IMR-90 (cell line): ENCODE measurements at regions not wholly inside any gene's neighbourhood (a gene's known extent, or its start where the extent isn't known, plus 50 kb on each side); places are given as distances from the start of the nearest gene placed in this dataset.

Experiments
- ATAC-seq: fragments of 200-7000 bp; cut with Tn5 transposase; 2 replicates; pipeline ENCODE4 v1.9.1; 2020; ENCODE audit warnings: low read depth, mild to moderate bottlenecking, moderate library complexity
- BruUV-seq: library from RNA; stranded (reverse); fragments of 400-500 nt; replicated peaks from 2 replicates; lab custom pipeline; 2021; lab: Mats Ljungman, UMichigan
- CTCF ChIA-PET: fragments of 300-600 bp; formaldehyde crosslinking; extraction: SDS; loops from one replicate; lab custom pipeline; 2021; ENCODE audit warnings: antibody characterized with exemption; lab: Yijun Ruan, JAX
- POLR2A ChIA-PET: fragments of 300-600 bp; sonication (Branson Sonifier 250); formaldehyde crosslinking; loops from one replicate; lab custom pipeline; 2022; ENCODE audit warnings: antibody characterized with exemption; ENCODE audit not compliant: unreplicated experiment; lab: Charles Lee
- DNase-seq: peaks from one replicate; pipeline ENCODE4 v3.0.0; 2013
- H2AFZ ChIP-seq: replicated peaks from 2 replicates; pipeline ENCODE3; 2013; ENCODE audit warnings: low read length, mild to moderate bottlenecking; ENCODE audit not compliant: poor library complexity
- H2AK5ac ChIP-seq: 2 replicates; pipeline ENCODE4 v1.6.1; 2013; ENCODE audit warnings: low read depth, low read length, inconsistent platforms
- H2AK9ac ChIP-seq: replicated peaks from 2 replicates; pipeline ENCODE3; 2013; ENCODE audit warnings: mild to moderate bottlenecking, low read depth, low read length, moderate library complexity; ENCODE audit not compliant: poor library complexity
- H2BK120ac ChIP-seq: 2 replicates; pipeline ENCODE4 v1.6.1; 2013; ENCODE audit warnings: low read depth, low read length, inconsistent platforms
- H2BK15ac ChIP-seq: 3 replicates; pipeline ENCODE4 v1.6.1; 2013; ENCODE audit warnings: low read depth, low read length, inconsistent platforms
- H2BK20ac ChIP-seq: 2 replicates; pipeline ENCODE4 v1.6.1; 2013; ENCODE audit warnings: low read depth, mild to moderate bottlenecking, inconsistent platforms, low read length, moderate library complexity
- H2BK5ac ChIP-seq: 2 replicates; pipeline ENCODE4 v1.6.1; 2013; ENCODE audit warnings: mild to moderate bottlenecking, low read depth, low read length, inconsistent platforms; ENCODE audit not compliant: poor library complexity, severe bottlenecking
- H3K14ac ChIP-seq: replicated peaks from 2 replicates; pipeline ENCODE4 v1.6.1; 2013; ENCODE audit warnings: low read depth, low read length, inconsistent platforms
- H3K18ac ChIP-seq: 2 replicates; pipeline ENCODE4 v1.6.1; 2013; ENCODE audit warnings: low read depth, low read length, control low read depth
- H3K23ac ChIP-seq: 2 replicates; pipeline ENCODE4 v1.6.1; 2013; ENCODE audit warnings: low read depth, low read length, inconsistent platforms
- H3K27ac ChIP-seq: 2 replicates; pipeline ENCODE4 v1.5.1; 2013; ENCODE audit warnings: mild to moderate bottlenecking, control low read depth, low read length; ENCODE audit not compliant: insufficient read depth
- H3K27me3 ChIP-seq: 2 replicates; pipeline ENCODE4 v1.6.1; 2013; ENCODE audit warnings: low read length; ENCODE audit not compliant: control insufficient read depth, insufficient read depth
- H3K36me3 ChIP-seq: 2 replicates; pipeline ENCODE4 v1.6.1; 2013; ENCODE audit warnings: low read length, mixed read lengths; ENCODE audit not compliant: control insufficient read depth, insufficient read depth
- H3K4ac ChIP-seq: 2 replicates; pipeline ENCODE4 v1.6.1; 2013; ENCODE audit warnings: low read depth, low read length, inconsistent platforms
- H3K4me1 ChIP-seq: 2 replicates; pipeline ENCODE4 v1.6.1; 2013; ENCODE audit warnings: low read length, mixed read lengths; ENCODE audit not compliant: control insufficient read depth, insufficient read depth
- H3K4me2 ChIP-seq: 2 replicates; pipeline ENCODE4 v1.6.1; 2013; ENCODE audit warnings: low read depth, mild to moderate bottlenecking, control low read depth, low read length, moderate library complexity
- H3K4me3 ChIP-seq: 2 replicates; pipeline ENCODE4 v1.5.1; 2013; ENCODE audit warnings: low read depth, mild to moderate bottlenecking, control low read depth, low read length, moderate library complexity; ENCODE audit not compliant: insufficient read depth
- H3K56ac ChIP-seq: 2 replicates; pipeline ENCODE4 v1.6.1; 2013; ENCODE audit warnings: low read length, inconsistent platforms; ENCODE audit not compliant: insufficient read depth; ENCODE audit errors: extremely low read depth
- H3K79me1 ChIP-seq, 2 experiments: 2 replicates each; pipeline ENCODE4 v1.6.1; 2013; ENCODE audit warnings: low read length in 2 of 2, inconsistent platforms in 1 of 2, low read depth in 1 of 2
- H3K9ac ChIP-seq: 2 replicates; pipeline ENCODE4 v1.6.1; 2013; ENCODE audit warnings: low read depth, low read length, control low read depth
- H3K9me1 ChIP-seq: 2 replicates; pipeline ENCODE4 v1.6.1; 2013; ENCODE audit warnings: low read length, inconsistent platforms; ENCODE audit not compliant: insufficient read depth
- H3K9me3 ChIP-seq: 2 replicates; pipeline ENCODE4 v1.6.1; 2013; ENCODE audit warnings: low read length; ENCODE audit not compliant: control insufficient read depth, insufficient read depth
- H4K20me1 ChIP-seq: 2 replicates; pipeline ENCODE4 v1.6.1; 2013; ENCODE audit warnings: low read length, inconsistent platforms; ENCODE audit not compliant: insufficient read depth
- H4K5ac ChIP-seq: 2 replicates; pipeline ENCODE4 v1.6.1; 2013; ENCODE audit warnings: mild to moderate bottlenecking, low read depth, low read length, control low read depth
- H4K8ac ChIP-seq, 2 experiments: 2 replicates each; pipeline ENCODE4 v1.6.1; 2013; ENCODE audit warnings: low read depth in 2 of 2, low read length in 2 of 2, control low read depth in 1 of 2, inconsistent platforms in 1 of 2
- H4K91ac ChIP-seq: 2 replicates; pipeline ENCODE4 v1.6.1; 2013; ENCODE audit warnings: low read depth, low read length, inconsistent platforms; ENCODE audit not compliant: insufficient read depth
- BHLHE40 ChIP-seq: fragments of 150-350 bp; IDR thresholded peaks from 2 replicates; pipeline ENCODE4 v1.6.1; 2016; ENCODE audit warnings: mild to moderate bottlenecking, low read depth, low read length
- ELK1 ChIP-seq: fragments of 150-350 bp; IDR thresholded peaks from 2 replicates; pipeline ENCODE4 v1.6.1; 2016; ENCODE audit warnings: low read depth, mild to moderate bottlenecking, low read length, moderate library complexity, borderline replicate concordance
- FOS ChIP-seq: fragments of 150-350 bp; IDR thresholded peaks from 2 replicates; pipeline ENCODE4 v1.6.1; 2016; ENCODE audit warnings: low read depth, low read length
- MAFK ChIP-seq: IDR thresholded peaks from 2 replicates; pipeline ENCODE4 v1.6.1; 2012; ENCODE audit warnings: low read depth, low read length, improper control_type of control experiment
- MAZ ChIP-seq: IDR thresholded peaks from 2 replicates; pipeline ENCODE4 v1.6.1; 2012; ENCODE audit warnings: low read depth, mild to moderate bottlenecking, low read length, improper control_type of control experiment, moderate library complexity, borderline replicate concordance
- NFE2L2 ChIP-seq: fragments of 150-350 bp; IDR thresholded peaks from 2 replicates; pipeline ENCODE4 v1.6.1; 2016; ENCODE audit warnings: low read depth, mild to moderate bottlenecking, low read length
- RFX5 ChIP-seq: IDR thresholded peaks from 2 replicates; pipeline ENCODE4 v1.8.0; 2012; ENCODE audit warnings: low read depth, mild to moderate bottlenecking, low read length, moderate library complexity
- USF2 ChIP-seq: fragments of 150-350 bp; IDR thresholded peaks from 2 replicates; pipeline ENCODE4 v1.6.1; 2017; ENCODE audit warnings: mild to moderate bottlenecking, antibody characterized with exemption, low read length, low read depth
- whole genome bisulfite sequencing, 2 experiments: methylation state at CpG; one replicate each; pipeline versions ENCODE4 v1.1.5 to v1.1.7; 2013; ENCODE audit warnings: missing lambda C conversion rate in 2 of 2; ENCODE audit not compliant: insufficient read length in 1 of 2; ENCODE audit errors: extremely low coverage in 2 of 2; 5-methylcytosine and 5-hydroxymethylcytosine counted together
- dilution Hi-C: fragments of 300-500 bp; cut with HindIII; formaldehyde crosslinking; loops from one replicate; pipeline ENCODE4 v1.14.3; 2018; ENCODE audit warnings: low sequenced_read_pairs; ENCODE audit not compliant: unreplicated experiment
- in situ Hi-C: fragments of 300-500 bp; cut with MboI; formaldehyde crosslinking; loops from 3 replicates; pipeline ENCODE4 v1.14.3; 2019; ENCODE audit warnings: low sequenced_read_pairs, inconsistent platforms, mixed read lengths
- intact Hi-C: fragments of 100-400 bp; cut with micrococcal nuclease; formaldehyde crosslinking; loops from 2 replicates; pipeline ENCODE4 v1.10.0; 2022

- Histone ChIP-seq H3K9me3 (peaks cover 4% of the 10 kb centered on the region; the same call in 1 of the 2 replicates), H3K9me1 (no peaks in the 10 kb centered on the region), H3K9ac (no peak overlapping the region), H4K20me1 (no peaks in the 10 kb centered on the region), H3K36me3 (no peaks in the 10 kb centered on the region), H3K4me2 (no peak overlapping the region), H2AFZ (no peak overlapping the region), H2BK20ac (no peak overlapping the region), H2BK5ac (no peak overlapping the region), H3K56ac (no peak overlapping the region), H2AK9ac (no peak overlapping the region), H2AK5ac (no peak overlapping the region), H3K27me3 (no peaks in the 10 kb centered on the region), H3K4ac (no peak overlapping the region), H3K79me1 (no peaks in the 10 kb centered on the region), H2BK15ac (no peak overlapping the region), H2BK120ac (no peak overlapping the region), H3K27ac (no peak overlapping the region), H3K23ac (no peak overlapping the region), H3K14ac (no peak overlapping the region), H4K91ac (no peak overlapping the region), H4K8ac (no peak overlapping the region), H3K4me1 (no peaks in the 10 kb centered on the region), H3K18ac (no peak overlapping the region), H4K5ac (no peak overlapping the region), H3K4me3 (no peak overlapping the region)
- no TSS peak for BruUV-seq
- intact Hi-C loops, result no loop called here
- CTCF ChIA-PET, result no interaction called here
- POLR2A ChIA-PET, result no interaction called here
- DNase-seq (no peak), ATAC-seq (no peak)
- TF ChIP-seq NFE2L2, result no peak
- no peak for TF ChIP-seq RFX5
- TF ChIP-seq FOS, result no peak
- TF ChIP-seq MAZ, result no peak
- no peak for TF ChIP-seq ELK1
- TF ChIP-seq MAFK, result no peak
- TF ChIP-seq BHLHE40, result no peak
- no peak for TF ChIP-seq USF2
- WGBS, 2 experiments, result no CpG with 5 or more reads among the region's 3 CpGs
- dilution Hi-C loops, result no loop called here
- in situ Hi-C loops, result no loop called here
Measured at GRCh38 chr6:51339108-51339507, 520.4 kb downstream of the TFAP2B start.
